SW 1271 (cell line): ENCODE measurements at regions not wholly inside any gene's neighbourhood (a gene's known extent, or its start where the extent isn't known, plus 50 kb on each side); places are given as distances from the start of the nearest gene placed in this dataset.

Experiments used
- DNase-seq, 2 experiments: peaks; one replicate each; lab custom pipeline; 2025; lab: John Stamatoyannopoulos, UW

DNA sequence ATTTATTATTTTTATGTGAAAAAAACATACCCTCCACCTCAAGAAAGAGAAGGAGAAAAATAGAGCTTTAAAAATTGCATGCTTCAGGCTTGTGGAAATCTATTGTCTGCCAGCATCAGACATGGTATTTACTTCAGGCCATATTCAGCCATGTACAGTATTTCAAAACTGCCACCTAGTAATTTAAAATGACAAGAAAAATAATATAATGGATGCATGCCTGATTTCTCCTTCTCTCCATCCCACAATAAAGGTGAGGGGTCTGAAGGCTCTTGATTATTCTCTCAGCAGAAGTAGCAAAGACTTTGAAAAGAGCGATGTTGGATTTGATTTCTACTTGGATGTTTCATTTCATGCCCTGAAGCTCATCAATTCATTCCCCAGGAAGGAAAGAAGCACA lies 250.7 kb downstream of the TBC1D4 start:
- DNase-seq = no peak

GRCh38 chr13:75226733-75227435 lies 255.1 kb downstream of the TBC1D4 start:
- DNase-seq = no peak

DNA sequence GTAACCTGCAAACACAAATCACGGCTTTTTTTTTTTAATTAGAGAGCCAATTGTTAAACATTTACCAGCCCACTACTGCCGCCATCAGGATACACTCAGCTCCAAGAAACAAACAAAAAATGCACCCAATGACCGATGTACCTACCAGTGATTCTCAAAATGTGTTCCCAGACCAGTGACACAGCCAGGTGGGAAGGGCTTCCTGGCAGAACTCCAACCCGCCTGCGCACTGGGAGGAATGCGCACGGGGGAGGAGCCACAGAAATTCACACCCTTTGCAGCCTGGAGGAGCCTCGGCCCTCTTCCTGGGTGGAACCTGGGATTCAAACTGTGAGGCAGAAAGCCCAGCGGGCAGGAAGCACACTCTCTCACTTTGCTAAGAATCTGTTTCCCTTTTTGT lies 255.9 kb downstream of the TBC1D4 start:
- DNase-seq = no peak

DNA sequence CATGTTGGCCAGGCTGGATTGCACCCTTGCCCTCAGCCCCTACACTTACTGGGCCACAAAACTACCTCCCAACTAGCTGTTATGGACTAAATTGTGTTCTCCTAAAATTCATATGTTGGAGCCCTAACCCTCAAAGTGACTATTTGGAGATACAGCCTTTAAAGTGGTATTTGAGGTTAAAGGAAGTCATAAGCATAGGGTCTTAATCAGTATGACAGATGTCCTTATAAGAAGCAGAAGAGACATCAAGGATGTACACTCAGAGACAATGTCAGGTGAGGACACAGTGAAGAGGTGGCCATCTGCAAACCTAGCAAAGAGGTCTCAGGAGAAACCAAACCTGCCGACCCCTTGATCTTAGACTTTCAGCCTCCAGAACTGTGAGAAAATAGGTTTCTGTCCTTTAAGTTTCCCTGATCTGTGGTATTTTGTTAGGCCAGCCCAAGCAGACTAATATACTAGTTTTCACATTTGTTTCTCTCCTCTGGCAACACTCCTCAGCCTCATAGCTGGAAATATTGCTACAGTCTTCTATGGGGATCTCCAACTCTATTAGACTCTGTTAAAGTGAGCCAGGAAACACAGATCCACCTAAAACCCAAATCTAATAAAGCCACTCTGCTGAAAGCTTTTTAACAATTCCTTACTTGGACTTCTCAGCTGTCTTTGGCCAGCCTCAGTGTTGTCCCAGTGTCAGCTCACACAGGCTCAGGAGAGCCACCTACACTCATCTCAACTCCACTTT lies 256.5 kb downstream of the TBC1D4 start:
- DNase-seq = no peak

GRCh38 chr13:75224053-75224742 lies 257.8 kb downstream of the TBC1D4 start:
- no peak for DNase-seq

GRCh38 chr13:75222031-75222430 lies 259.9 kb downstream of the TBC1D4 start:
- DNase-seq = no peak

- no peak for DNase-seq
Observed at GRCh38 chr13:75220861-75221260, 261.1 kb downstream of the TBC1D4 start.

DNA sequence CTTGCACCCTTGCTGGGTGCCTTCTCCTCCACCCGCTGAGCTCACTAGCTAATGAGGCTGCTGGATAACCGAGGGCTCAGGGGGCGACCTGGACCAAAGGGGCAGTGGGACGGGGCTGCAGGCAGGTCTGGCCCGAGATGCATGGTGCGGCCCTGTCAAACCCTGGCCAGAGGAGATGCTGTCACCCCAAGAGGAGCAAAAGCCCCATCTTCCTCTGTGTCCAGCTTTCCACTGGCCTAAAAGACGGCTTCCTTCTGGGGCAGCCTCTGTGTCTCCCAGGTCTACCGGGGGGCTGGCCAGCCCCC lies 261.8 kb downstream of the TBC1D4 start:
- DNase-seq = no peak

- peak; percentile 6 to 48 for DNase-seq
Observed at GRCh38 chr13:75219479-75220237, 262.3 kb downstream of the TBC1D4 start.

GRCh38 chr13:75217949-75218348 lies 264.0 kb downstream of the TBC1D4 start:
- peak in 1 of 2 experiments; percentile 9 for DNase-seq

- DNase-seq = no peak
Observed at GRCh38 chr13:75216038-75216437, 265.9 kb downstream of the TBC1D4 start.

DNA sequence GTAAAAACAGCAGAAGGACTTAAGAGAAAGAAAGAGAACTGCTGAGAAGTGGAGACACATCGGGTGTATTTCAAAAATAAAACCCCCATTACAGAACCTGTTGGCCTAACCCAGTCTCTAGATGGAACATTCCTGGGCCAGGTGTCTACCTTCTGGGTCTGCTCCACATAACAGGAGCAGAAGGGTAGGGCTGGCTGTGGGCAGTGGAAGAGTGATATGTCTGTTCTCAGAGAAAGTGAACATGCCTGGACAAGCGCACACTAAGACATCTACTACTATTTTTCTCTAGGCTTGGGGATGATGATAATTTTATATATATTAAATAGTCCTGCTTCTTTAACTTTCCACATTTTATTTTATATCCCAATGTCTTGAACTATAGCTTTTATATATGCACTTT lies 267.1 kb downstream of the TBC1D4 start:
- DNase-seq = no peak

GRCh38 chr13:75202981-75203380 lies 279.0 kb downstream of the TBC1D4 start:
- no peak for DNase-seq

DNA sequence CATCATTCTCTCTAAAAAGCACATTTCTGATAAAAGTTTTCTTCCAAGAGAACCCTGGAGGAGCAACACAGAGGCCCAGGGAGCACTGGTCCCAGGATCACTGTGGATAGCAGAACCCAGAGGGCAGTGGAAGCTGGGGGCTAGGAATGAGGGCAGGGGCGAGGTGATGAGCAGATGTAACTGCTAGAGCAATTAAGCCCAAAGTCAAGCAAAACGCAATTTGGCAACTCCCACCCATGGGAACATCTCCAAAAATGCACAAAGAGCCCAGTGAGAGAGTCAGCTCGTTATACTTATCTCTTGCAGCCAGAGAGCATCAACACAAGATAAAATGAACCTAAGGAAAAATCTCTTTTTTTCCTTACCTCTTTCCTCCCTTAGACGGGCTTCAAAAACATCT lies 284.2 kb downstream of the TBC1D4 start:
- no peak for DNase-seq

- no peak for DNase-seq
Observed at GRCh38 chr13:75196147-75196837, 285.7 kb downstream of the TBC1D4 start.

DNA sequence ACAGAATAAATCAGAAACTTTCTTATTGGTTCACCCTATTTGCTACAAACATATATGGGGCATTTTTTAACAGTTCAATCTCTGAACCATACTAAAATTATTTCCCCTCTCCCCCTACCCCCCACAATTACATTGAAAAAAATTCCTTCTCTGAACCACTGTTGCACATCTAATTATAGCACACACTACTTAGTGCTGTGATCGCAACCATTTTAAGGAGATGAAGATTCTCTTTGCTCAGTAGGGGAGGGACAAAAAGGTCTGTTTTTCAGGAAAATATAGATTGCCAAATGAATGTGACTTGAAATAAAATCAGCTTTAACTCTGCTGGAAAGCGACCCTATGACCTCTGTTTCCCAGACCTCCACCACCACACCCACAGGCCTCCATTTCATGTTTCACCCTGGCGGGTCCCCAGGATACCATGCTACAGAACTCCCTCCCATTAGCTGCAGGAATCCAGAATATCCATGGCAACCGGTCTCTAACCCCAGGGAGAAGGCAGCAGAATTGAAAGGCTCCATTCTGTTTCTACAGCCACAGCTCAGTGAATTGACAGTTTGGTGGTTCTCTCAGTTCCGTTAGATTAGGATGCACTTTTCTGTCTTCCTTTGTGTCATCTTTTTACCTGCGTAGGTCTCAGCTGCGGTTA lies 286.3 kb downstream of the TBC1D4 start:
- DNase-seq = no peak

DNA sequence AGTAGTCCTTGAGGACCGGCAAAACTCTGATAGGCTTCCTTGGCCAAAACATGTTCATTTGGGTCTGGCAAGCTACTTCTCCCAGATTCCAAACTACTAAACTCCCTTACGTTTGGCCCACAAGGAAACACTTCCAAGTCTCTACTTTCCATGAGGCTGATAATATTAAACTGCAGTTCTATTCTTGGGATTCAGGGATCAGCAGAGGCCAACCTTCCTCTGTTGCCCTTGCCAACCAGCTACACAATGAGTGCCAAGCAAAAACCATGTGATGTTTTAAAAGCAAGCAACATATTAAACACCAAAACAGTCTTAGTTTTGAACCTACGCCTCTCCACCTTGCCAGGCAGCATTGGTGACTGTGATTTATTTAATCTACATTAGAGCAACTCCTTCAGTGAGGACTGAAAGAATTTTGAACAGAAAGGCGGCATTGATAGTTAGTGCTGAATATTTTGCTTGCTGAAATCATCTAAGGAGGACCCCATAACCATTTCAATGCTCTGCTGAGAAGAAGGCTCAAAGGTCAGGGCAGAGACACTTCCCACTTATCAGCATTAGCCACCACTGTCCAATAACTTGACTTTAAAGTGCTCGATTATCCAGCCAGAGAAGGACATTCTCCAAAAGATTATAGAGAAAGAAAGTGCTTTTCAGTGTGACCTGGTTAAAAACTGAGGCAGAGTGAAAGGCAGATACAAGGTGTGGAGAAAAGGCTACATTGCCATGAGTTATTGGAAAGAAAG lies 287.1 kb downstream of the TBC1D4 start:
- DNase-seq = no peak

DNA sequence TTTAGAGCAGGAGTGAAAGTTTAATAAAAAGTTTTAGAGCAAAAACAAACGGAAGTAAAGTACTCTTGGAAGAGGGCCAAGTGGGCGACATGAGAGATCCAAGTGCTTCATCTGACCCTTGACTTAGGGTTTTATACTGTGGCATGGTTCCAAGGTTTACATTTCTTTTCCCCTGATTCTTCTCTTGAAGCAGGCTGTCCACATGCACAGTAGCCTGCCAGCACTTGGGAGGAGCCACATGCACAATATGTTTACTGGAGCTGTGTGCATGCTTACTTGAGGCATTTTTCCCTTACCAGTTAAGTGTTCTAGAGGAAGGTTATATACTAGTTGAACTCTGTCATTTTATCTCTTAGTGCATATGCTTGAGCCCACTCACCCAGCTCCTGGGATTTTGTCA lies 295.6 kb downstream of the TBC1D4 start:
- no peak for DNase-seq

GRCh38 chr13:75181906-75182305 lies 300.1 kb downstream of the TBC1D4 start:
- peak; percentile 5 to 79 for DNase-seq

DNA sequence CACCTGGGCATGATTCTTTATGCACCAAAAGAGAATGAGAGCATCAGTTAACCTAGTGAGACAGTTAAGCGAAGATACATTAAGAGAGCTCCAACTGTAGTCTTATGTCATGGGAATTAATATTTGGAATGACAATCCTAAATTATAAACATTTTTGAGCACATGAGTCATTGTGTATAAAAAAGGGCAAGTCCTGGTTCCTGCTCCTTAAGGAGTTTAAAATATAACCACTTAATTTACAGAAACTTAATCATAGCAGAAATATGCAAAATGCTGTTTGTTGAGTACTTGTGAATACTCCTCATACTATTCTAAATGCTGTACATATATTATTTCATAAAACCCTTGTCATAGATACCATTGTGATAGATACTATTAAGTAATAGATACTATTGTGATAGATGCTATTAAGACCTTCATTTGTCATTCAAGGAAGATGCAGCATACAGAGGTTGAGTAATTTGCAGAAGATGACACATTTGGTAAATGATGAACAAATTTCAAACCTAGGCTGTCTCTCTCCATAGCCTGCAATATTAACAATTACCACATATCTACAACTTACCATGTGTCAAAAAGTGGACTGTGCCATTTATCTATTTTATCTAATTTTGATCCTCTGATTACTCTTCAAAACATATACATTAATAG lies 301.0 kb downstream of the TBC1D4 start:
- peak in 1 of 2 experiments; percentile 28 for DNase-seq
